DOHH2 (cell line): ENCODE measurements at regions not wholly inside any gene's neighbourhood (a gene's known extent, or its start where the extent isn't known, plus 50 kb on each side); places are given as distances from the start of the nearest gene placed in this dataset.

Experiments
- H3F3A ChIP-seq: fragments of 200-600 bp; sonication (generic), shearing (Covaris generic); 2 replicates; pipeline ENCODE4 v1.6.0; 2016; ENCODE audit warnings: antibody characterized with exemption, mild to moderate bottlenecking; ENCODE audit not compliant: control insufficient read depth, insufficient read depth
- H3K27ac ChIP-seq: fragments of 200-600 bp; sonication (generic); 2 replicates; pipeline ENCODE4 v1.5.1; 2014; ENCODE audit warnings: low read depth, mild to moderate bottlenecking, low read length, moderate library complexity
- H3K27me3 ChIP-seq: fragments of 200-600 bp; sonication (generic); 2 replicates; pipeline ENCODE4 v1.6.1; 2014; ENCODE audit warnings: mild to moderate bottlenecking, low read length, mixed read lengths; ENCODE audit not compliant: control insufficient read depth
- H3K36me3 ChIP-seq: fragments of 200-600 bp; sonication (generic); 2 replicates; pipeline ENCODE4 v1.6.1; 2014; ENCODE audit warnings: mild to moderate bottlenecking, low read length, moderate library complexity, mixed read lengths; ENCODE audit not compliant: control insufficient read depth
- H3K4me1 ChIP-seq: fragments of 200-600 bp; sonication (generic); 2 replicates; pipeline ENCODE4 v1.6.1; 2014; ENCODE audit warnings: mild to moderate bottlenecking, low read length, mixed read lengths; ENCODE audit not compliant: control insufficient read depth
- H3K4me2 ChIP-seq: fragments of 200-600 bp; sonication (generic); 2 replicates; pipeline ENCODE4 v1.6.0; 2014; ENCODE audit warnings: mild to moderate bottlenecking, low read length, moderate library complexity
- H3K4me3 ChIP-seq: fragments of 200-600 bp; sonication (generic); 2 replicates; pipeline ENCODE4 v1.5.1; 2014; ENCODE audit warnings: mild to moderate bottlenecking, low read length, mixed read lengths
- H3K79me2 ChIP-seq: fragments of 200-600 bp; sonication (generic); 2 replicates; pipeline ENCODE4 v1.6.1; 2014; ENCODE audit warnings: mild to moderate bottlenecking, low read length, mixed read lengths; ENCODE audit not compliant: control insufficient read depth
- H3K9me2 ChIP-seq: fragments of 200-600 bp; sonication (generic); replicated peaks from 2 replicates; pipeline ENCODE4 v1.6.1; 2014; ENCODE audit warnings: mild to moderate bottlenecking, low read length, mixed read lengths; ENCODE audit not compliant: control insufficient read depth
- H3K9me3 ChIP-seq: fragments of 200-600 bp; sonication (generic); 2 replicates; pipeline ENCODE4 v1.6.1; 2014; ENCODE audit warnings: antibody characterized with exemption, low read length, mixed read lengths; ENCODE audit not compliant: control insufficient read depth, insufficient read depth
- H4K20me1 ChIP-seq: fragments of 200-600 bp; sonication (generic); 2 replicates; pipeline ENCODE4 v1.6.0; 2014; ENCODE audit warnings: low read depth, mild to moderate bottlenecking, antibody characterized with exemption, low read length, moderate library complexity; ENCODE audit not compliant: control insufficient read depth, insufficient read depth
- EZH2phosphoT487 ChIP-seq: fragments of 200-600 bp; sonication (generic); IDR thresholded peaks from 2 replicates; pipeline ENCODE4 v1.6.1; 2017; ENCODE audit warnings: borderline replicate concordance, mild to moderate bottlenecking, antibody characterized with exemption, low read length, moderate library complexity, mixed read lengths
- TF ChIP-seq, protein P1 (sequence below): fragments of 200-600 bp; sonication (generic); IDR thresholded peaks from one replicate; pipeline ENCODE4 v1.5.1; 2014; ENCODE audit warnings: antibody characterized with exemption, mild to moderate bottlenecking, low read depth, low read length; ENCODE audit not compliant: poor library complexity, severe bottlenecking

- Histone ChIP-seq H3K27ac (no peak overlapping the region), H3K79me2 (no peaks in the 10 kb centered on the region), H3K36me3 (no peaks in the 10 kb centered on the region), H3K4me3 (no peak overlapping the region), H4K20me1 (no peaks in the 10 kb centered on the region), H3F3A (no peaks in the 10 kb centered on the region), H3K4me1 (no peaks in the 10 kb centered on the region), H3K27me3 (no peaks in the 10 kb centered on the region), H3K9me2 (no peaks in the 10 kb centered on the region), H3K9me3 (no peaks in the 10 kb centered on the region), H3K4me2 (no peak overlapping the region)
- TF ChIP-seq, protein P1, sequence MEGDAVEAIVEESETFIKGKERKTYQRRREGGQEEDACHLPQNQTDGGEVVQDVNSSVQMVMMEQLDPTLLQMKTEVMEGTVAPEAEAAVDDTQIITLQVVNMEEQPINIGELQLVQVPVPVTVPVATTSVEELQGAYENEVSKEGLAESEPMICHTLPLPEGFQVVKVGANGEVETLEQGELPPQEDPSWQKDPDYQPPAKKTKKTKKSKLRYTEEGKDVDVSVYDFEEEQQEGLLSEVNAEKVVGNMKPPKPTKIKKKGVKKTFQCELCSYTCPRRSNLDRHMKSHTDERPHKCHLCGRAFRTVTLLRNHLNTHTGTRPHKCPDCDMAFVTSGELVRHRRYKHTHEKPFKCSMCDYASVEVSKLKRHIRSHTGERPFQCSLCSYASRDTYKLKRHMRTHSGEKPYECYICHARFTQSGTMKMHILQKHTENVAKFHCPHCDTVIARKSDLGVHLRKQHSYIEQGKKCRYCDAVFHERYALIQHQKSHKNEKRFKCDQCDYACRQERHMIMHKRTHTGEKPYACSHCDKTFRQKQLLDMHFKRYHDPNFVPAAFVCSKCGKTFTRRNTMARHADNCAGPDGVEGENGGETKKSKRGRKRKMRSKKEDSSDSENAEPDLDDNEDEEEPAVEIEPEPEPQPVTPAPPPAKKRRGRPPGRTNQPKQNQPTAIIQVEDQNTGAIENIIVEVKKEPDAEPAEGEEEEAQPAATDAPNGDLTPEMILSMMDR = no peak
- TF ChIP-seq EZH2phosphoT487 = no peak
Observed at GRCh38 chr3:152915695-152916094, 80.8 kb downstream of the P2RY1 start.

DNA sequence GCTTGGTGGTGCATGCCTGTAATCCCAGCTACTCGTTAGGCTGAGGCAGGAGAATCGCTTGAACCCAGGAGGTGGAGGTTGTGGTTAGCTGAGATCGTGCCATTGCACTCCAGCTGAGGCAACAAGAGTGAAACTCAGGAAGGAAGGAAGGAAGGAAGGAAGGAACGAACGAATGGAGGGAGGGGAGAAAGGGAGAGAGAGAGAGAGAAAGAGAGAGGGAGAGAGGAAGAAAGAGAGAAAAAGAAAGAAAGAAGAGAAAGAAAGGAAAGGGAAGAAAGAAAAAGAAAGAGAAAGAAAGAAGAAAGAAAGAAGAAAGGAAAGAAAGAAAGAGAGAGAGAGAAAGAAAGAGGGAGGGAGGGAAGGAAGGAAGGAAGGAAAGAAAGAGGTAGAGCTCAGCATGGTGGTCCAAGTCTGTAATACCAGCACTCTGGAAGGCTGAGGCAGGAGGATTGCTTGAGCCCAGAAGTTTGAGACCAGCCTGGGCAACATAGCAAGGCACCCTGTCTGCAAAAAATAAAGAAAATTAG is 81.9 kb downstream of the P2RY1 start:
- no peaks in the 10 kb centered on the region for H3K27me3 ChIP-seq

DNA sequence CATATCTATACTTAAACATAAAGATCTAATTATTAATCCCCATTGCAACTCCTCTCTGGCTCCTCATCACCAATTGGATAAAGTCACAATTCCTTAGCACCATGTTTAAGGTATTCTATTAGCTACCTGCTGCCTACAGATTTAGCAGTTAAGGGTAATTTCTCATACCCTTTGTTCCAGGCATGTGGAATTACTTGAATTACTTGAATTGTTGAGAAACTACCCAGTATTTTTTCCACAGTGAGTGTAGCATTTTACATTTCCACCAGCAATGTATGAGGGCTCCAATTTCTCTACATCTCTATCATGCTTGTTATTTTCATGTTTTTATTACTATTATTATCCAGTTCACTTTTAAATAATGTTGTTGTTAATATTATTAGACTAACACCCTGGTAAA is 86.4 kb downstream of the P2RY1 start:
- H3K4me2 ChIP-seq = no peak overlapping the region
- TF ChIP-seq EZH2phosphoT487 = no peak
- TF ChIP-seq, protein P1 = no peak
- no peaks in the 10 kb centered on the region for H3K27me3 ChIP-seq
- H3K27ac ChIP-seq = no peak overlapping the region
- H3K9me3 ChIP-seq = no peaks in the 10 kb centered on the region
- no peak overlapping the region for H3K4me3 ChIP-seq
- no peaks in the 10 kb centered on the region for H3K4me1 ChIP-seq
- H3K9me2 ChIP-seq = no peaks in the 10 kb centered on the region
- H3K79me2 ChIP-seq = no peaks in the 10 kb centered on the region
- H3K36me3 ChIP-seq = no peaks in the 10 kb centered on the region
- H3F3A ChIP-seq = no peaks in the 10 kb centered on the region
- no peaks in the 10 kb centered on the region for H4K20me1 ChIP-seq

More for the DNA sequence above, 81.9 kb downstream of the P2RY1 start:
- no peaks in the 10 kb centered on the region for H3K9me2 ChIP-seq
- H3K27ac ChIP-seq = no peak overlapping the region
- no peaks in the 10 kb centered on the region for H3K36me3 ChIP-seq
- H3F3A ChIP-seq = no peaks in the 10 kb centered on the region
- H3K4me1 ChIP-seq = no peaks in the 10 kb centered on the region
- no peaks in the 10 kb centered on the region for H3K9me3 ChIP-seq
- H4K20me1 ChIP-seq = no peaks in the 10 kb centered on the region
- H3K79me2 ChIP-seq = no peaks in the 10 kb centered on the region
- TF ChIP-seq, protein P1 = no peak
- TF ChIP-seq EZH2phosphoT487 = no peak
- no peak overlapping the region for H3K4me2 ChIP-seq
- H3K4me3 ChIP-seq = no peak overlapping the region

GRCh38 chr3:152922554-152922953 is 87.6 kb downstream of the P2RY1 start:
- Histone ChIP-seq H4K20me1 (no peaks in the 10 kb centered on the region), H3K36me3 (no peaks in the 10 kb centered on the region), H3K4me2 (no peak overlapping the region), H3K27ac (no peak overlapping the region), H3K4me1 (no peaks in the 10 kb centered on the region), H3K79me2 (no peaks in the 10 kb centered on the region), H3F3A (no peaks in the 10 kb centered on the region), H3K4me3 (no peak overlapping the region), H3K9me2 (no peaks in the 10 kb centered on the region), H3K27me3 (no peaks in the 10 kb centered on the region), H3K9me3 (no peaks in the 10 kb centered on the region)
- no peak for TF ChIP-seq EZH2phosphoT487
- TF ChIP-seq, protein P1 = no peak
